ENCODE measurements at regions not wholly inside any gene's neighbourhood (a gene's known extent, or its start where the extent isn't known, plus 50 kb on each side); places are given as distances from the start of the nearest gene placed in this dataset.

DNA sequence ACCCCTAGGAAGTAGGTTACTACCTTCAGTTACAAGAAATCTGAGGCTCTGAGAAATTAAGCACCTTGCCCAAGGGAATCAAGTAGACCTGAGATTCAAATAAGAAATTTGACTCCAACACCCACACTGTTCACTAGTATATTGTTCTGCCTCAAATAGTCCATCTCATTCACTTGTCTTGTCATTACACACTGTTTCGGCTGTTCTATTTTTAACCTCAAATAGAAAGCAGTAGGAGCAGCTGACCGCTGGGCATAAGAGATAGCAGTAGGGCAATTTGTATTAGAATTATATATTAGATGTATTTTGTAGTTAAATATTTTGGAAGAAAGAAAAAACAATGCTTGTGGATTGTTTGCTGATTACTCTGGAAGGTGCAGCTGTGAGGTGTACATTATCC, 185.1 kb downstream of the INHBA start:
- DNase-seq: no peak

DNA sequence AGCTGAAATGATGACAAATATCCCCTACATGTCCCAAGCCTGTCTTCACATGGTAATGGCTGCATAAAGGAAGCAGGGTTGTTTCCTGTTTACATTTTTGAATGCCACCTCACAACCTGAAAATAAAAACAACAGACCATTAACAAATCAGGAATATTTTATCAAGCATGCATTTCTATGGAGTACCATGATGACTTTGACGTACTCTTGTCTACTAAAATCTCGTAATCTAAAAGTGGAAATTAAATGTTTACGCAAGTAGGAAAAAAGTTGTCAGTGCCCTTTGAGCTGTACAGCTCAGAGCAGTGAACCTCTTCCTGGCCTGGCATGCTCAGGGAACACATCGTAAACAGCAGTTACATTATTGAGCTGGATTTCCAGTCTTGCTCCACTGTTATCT, 194.1 kb downstream of the INHBA start:
- DNase-seq: no peak

GRCh38 chr7:41507686-41508268, 195.1 kb downstream of the INHBA start:
- no peak for DNase-seq

DNA sequence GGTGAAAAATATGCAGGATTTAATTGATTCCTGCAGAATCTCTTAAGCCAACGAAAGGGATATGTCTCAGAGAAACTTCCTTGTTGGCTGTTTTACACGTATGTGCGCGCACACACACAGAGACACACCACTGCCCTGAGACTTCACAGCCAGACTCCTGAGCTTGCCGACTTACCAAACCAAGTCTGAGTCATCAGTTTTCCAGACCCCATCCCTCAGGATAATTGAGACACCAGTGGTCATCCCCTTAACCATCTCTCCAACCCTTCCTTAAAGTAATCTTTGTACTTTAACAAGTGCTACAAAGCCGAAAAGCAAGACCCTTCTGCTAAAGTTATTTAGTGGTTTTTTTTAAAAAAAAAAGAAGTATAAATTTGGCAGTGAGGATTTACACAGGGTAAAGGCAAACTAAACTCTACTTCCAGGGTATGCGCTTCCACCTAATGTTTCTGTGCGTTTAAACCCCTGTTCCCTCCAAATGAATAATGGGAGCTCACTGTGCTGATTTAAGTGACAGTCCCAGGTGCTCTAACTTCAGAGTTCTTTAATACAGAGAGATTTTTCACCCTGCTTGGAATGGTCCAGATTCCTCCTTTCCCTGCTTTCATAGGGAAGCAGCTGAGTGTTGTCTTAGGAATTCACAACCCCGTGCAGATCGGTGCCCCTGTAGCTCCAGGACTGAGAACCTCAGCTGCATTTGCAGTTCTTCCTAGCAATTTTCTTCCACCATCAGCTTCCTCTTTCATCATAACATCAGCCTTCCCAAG, 198.5 kb downstream of the INHBA start:
- DNase-seq: no peak

- no peak for DNase-seq
These were observed 199.5 kb downstream of the INHBA start for GRCh38 chr7:41503438-41503837.

GRCh38 chr7:41501466-41501865, 201.4 kb downstream of the INHBA start:
- no peak for DNase-seq

GRCh38 chr7:41501006-41501405, 201.9 kb downstream of the INHBA start:
- no peak for DNase-seq

GRCh38 chr7:41492603-41493002, 210.3 kb downstream of the INHBA start:
- no peak for DNase-seq

DNA sequence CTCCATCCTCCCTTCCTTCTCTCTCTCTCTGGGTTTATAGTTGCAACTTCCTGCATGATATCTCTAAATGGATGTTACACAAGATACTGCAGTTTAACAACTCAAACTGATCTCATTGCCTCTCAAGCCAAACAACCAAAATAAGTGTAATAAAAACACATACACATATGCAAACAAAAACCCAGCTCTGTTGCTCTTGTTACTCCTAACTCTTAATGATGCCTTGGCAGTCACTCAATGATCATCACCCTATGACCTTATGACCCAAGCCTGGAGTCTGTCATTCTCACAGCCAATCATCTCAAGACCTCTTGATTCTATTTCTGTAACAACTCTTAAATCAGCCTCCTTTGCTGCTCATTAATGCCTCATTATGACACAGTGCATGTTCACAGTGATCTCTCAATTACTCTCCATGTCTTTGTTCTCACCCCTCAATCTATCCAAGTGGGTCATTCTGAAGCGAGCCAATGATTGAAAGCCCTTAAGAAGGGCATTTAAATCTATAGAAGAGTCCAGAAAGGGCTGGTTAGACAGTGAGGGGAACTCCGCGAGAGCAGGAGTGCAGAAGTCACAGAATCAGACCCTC, 210.9 kb downstream of the INHBA start:
- DNase-seq: no peak

DNA sequence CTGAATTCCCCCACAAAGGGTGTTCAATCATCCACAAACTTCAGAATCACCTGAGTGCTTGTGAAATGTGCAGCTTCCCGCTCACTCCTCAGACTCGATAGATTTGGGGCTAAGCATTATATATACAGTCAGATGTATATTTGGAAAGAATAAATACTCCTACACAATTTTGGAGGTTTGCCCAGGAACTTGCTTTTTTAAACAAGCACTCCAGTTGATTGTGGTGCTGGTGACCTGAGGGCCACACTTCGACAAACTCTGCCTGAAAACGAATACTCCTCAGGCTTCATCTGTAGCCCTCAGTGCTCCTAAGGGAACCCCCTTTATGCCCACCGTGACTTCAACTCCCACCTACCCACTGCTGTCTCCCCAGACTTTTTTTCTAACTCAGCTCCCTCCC, 211.6 kb downstream of the INHBA start:
- no peak for DNase-seq

- no peak for DNase-seq
These were observed 213.0 kb downstream of the INHBA start for GRCh38 chr7:41489885-41490284.

- DNase-seq: no peak
These were observed 215.5 kb downstream of the INHBA start for GRCh38 chr7:41487229-41487940.

DNA sequence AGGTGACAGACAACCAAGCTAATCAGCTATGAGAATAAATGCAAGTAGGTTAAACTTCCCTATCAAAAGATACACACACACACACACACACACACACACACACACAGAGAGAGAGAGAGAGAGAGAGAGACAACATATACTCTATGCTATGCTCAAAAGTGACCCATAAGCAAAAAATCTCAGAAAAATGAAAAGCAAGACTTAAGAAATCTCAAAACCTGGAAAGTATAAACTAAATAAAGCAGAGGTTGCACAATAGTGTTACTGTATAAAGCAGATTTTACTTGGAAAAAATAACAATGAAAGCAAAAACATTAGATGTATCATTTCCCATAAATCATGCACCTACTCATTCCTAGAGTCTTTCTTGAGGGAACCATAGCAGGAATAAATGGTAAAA, 221.5 kb downstream of the INHBA start:
- no peak for DNase-seq

DNA sequence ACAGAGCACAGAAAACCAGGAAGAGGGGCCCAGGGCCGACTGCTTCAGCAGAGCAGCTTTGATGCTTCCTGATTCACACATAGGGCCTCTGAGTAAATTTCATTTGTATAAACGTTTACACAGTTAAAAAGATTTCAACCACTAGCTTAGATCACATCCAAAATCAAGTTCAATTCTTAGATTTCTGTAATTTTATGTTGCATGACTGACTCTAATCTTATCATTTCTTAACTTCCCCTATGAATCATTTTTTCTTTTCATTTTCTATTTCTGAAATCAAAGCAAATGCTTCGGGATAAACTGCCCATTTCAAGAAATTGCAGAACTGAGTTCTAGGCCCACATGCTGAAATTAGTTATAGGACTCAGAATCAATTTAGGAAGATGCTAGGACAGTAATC, 224.7 kb downstream of the INHBA start:
- no peak for DNase-seq

DNA sequence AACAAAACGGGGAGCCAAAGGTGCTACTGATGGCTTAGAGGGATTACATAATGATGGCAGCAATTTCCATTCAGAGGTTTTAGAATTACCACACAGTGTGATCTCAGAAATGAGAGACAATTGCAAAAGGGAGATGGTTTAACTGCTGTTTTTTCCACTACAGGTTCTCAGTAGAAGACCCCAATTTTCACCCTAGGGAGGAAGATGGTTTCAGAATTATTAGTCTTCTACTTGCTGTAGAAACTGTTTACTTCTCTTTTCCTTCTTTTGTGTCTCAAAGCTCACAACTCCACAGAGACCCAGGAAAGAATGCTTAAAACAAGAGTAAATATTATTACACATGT, 226.5 kb downstream of the INHBA start:
- no peak for DNase-seq

GRCh38 chr7:41475801-41476459, 227.0 kb downstream of the INHBA start:
- DNase-seq: no peak

DNA sequence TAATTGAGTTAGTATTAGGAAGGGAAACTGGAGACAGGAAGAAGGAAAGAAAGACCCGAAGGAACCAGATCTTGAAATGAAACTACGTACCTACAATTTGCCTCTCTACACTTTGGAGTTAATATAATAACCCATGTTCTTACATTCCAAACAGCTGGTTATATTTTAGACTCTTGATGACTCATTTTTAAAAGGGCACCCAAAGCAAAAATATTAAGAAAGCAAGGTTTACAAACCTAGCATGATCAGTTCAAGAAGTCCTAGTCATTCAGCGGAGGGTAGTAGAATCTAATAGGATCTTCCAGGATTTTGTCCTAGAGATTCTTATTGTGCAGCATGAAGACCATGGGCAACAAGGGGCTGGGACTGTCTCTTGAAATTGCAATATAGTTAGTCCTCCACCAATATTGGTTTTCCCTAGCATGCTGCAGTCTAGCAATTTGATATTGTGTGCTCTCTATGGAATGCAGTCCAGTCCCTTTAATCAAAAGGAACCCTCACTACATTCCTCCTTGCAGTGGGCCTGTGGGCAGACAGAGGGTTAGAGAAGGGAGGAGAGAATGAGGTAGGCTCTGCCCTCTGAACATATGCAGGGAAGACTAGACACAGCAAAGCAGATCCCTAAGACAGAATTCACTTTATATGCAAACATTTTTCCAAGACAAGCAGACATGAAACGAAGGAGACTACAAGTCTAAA, 230.3 kb downstream of the INHBA start:
- no peak for DNase-seq

GRCh38 chr7:41470081-41470480, 232.8 kb downstream of the INHBA start:
- no peak for DNase-seq

- DNase-seq: no peak
These were observed 235.3 kb downstream of the INHBA start for GRCh38 chr7:41467596-41467995.

DNA sequence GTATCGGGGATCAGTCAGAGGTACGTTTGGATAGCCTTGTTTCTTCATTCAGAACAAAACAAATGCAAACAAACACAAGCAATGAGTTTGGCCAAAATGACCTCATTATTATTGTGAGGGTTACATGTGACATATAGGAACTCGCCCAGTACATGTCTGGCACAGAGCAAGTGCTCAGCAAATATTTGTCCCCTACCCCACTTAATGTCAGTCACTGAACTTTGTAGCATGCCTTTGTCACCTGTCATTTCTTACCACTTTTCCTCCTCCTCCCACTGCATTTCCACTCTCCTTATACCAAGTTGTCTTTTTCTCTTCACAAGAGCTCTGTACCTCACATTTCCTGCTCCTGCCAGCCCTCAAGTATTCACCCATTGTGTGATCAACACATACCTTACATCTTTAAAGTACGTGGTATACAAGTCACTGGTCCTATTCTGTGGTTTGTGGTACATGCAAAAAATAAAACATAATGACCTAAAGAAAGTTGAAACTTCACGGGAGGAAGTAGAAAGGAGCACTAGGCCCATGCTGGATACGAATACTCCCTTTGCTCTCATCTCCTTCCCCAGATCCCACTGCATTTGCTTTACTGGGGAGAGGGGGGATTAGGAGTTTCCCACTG, 236.0 kb downstream of the INHBA start:
- peak; percentile 79 for DNase-seq

DNA sequence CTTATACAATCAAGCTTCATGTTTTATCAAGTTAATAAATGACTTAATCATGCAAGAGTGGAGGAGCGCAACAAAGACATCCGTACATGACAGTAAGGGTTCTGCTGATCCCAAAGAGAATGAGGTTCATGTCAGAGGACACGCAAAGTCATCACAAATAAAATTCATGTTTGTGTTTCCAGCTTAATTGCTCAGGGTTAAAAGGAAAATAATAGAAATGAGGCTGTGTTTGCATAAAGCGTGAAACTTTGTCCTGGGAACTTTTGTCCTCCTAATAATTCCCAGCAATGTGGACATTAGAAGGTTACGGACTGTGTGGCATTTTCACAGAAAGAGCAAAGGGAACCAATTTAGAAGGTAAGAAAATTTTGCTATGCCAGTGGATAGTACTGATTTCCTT, 237.3 kb downstream of the INHBA start:
- no peak for DNase-seq

DNA sequence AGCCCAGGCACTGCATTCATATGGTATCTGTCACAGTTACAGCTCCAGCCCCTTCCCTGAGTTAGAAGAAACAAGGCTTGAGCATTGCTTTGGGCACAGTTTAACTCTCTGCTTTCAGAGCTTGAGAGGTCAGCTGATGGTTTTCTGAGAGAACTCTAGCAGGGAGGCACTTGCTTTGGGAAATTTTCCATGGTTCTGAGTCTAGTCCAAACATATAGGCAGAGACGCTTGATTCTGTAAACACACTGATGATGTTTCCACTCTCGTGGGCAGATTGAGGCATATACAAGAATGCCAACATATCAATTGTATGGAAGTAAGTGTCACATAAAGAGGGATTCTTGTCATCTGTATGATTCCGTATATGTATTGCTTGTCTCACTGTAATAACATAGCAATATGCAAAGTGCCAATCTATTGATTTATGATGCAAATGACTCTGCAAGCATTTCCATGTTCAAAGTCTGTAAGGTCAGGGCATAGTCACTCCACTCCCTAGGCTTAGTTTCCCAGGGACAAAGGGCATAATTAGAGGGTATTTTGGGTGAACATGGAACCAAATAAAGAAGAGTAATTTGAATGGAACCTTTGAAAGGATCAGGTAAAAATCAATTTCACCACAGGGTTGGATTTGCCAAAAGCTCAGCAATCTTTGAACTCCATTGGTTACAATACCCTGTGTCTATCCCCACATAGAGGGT, 239.0 kb downstream of the INHBA start:
- DNase-seq: no peak
